Nephron progenitor cell (in vitro differentiated cells): ENCODE measurements at regions not wholly inside any gene's neighbourhood (a gene's known extent, or its start where the extent isn't known, plus 50 kb on each side); places are given as distances from the start of the nearest gene placed in this dataset.

ENCODE experiments used
- DNase-seq: peaks from one replicate; pipeline ENCODE4 v3.0.0; 2021
- H3K27ac Mint-ChIP-seq: 2 replicates; pipeline ENCODE4 v1.8.0; 2021; ENCODE audit warnings: mild to moderate bottlenecking, moderate library complexity, mixed read lengths
- H3K27me3 Mint-ChIP-seq: 2 replicates; pipeline ENCODE4 v1.8.0; 2021; ENCODE audit warnings: mild to moderate bottlenecking, low read depth, mixed read lengths; ENCODE audit not compliant: poor library complexity
- H3K36me3 Mint-ChIP-seq: 2 replicates; pipeline ENCODE4 v1.8.0; 2021; ENCODE audit warnings: low read depth, mixed read lengths
- H3K4me1 Mint-ChIP-seq: 2 replicates; pipeline ENCODE4 v1.8.0; 2021; ENCODE audit warnings: mixed read lengths
- H3K4me3 Mint-ChIP-seq: 2 replicates; pipeline ENCODE4 v1.8.0; 2021; ENCODE audit warnings: mild to moderate bottlenecking, moderate library complexity, mixed read lengths
- H3K9me3 Mint-ChIP-seq: 2 replicates; pipeline ENCODE4 v1.8.0; 2021; ENCODE audit warnings: mild to moderate bottlenecking, moderate library complexity, mixed read lengths
- TF ChIP-seq, protein P1 (sequence below): fragments of 200-600 bp; sonication (generic); IDR thresholded peaks from 2 replicates; pipeline ENCODE4 v1.5.0; 2021; ENCODE audit warnings: antibody characterized with exemption

- H3K9me3 Mint-ChIP-seq = no peaks in the 10 kb centered on the region
- no peak for DNase-seq
- H3K4me3 Mint-ChIP-seq = no peak overlapping the region
- TF ChIP-seq, protein P1, sequence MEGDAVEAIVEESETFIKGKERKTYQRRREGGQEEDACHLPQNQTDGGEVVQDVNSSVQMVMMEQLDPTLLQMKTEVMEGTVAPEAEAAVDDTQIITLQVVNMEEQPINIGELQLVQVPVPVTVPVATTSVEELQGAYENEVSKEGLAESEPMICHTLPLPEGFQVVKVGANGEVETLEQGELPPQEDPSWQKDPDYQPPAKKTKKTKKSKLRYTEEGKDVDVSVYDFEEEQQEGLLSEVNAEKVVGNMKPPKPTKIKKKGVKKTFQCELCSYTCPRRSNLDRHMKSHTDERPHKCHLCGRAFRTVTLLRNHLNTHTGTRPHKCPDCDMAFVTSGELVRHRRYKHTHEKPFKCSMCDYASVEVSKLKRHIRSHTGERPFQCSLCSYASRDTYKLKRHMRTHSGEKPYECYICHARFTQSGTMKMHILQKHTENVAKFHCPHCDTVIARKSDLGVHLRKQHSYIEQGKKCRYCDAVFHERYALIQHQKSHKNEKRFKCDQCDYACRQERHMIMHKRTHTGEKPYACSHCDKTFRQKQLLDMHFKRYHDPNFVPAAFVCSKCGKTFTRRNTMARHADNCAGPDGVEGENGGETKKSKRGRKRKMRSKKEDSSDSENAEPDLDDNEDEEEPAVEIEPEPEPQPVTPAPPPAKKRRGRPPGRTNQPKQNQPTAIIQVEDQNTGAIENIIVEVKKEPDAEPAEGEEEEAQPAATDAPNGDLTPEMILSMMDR = no peak
- no peaks in the 10 kb centered on the region for H3K36me3 Mint-ChIP-seq
- no peaks in the 10 kb centered on the region for H3K4me1 Mint-ChIP-seq
- no peak overlapping the region for H3K27ac Mint-ChIP-seq
- no peaks in the 10 kb centered on the region for H3K27me3 Mint-ChIP-seq
Observed at GRCh38 chr12:42010257-42010656, 134.4 kb downstream of the GXYLT1 start.

- Mint-ChIP-seq H3K27me3 (no peaks in the 10 kb centered on the region), H3K4me3 (no peak overlapping the region), H3K36me3 (no peaks in the 10 kb centered on the region), H3K27ac (no peak overlapping the region), H3K4me1 (no peaks in the 10 kb centered on the region), H3K9me3 (no peaks in the 10 kb centered on the region)
- TF ChIP-seq, protein P1 = no peak
- no peak for DNase-seq
Observed at GRCh38 chr12:42008996-42009395, 135.7 kb downstream of the GXYLT1 start.

GRCh38 chr12:42003031-42003430 is 141.6 kb downstream of the GXYLT1 start:
- TF ChIP-seq, protein P1 = no peak
- H3K27me3 Mint-ChIP-seq = no peaks in the 10 kb centered on the region
- H3K36me3 Mint-ChIP-seq = no peaks in the 10 kb centered on the region
- H3K9me3 Mint-ChIP-seq = no peaks in the 10 kb centered on the region
- DNase-seq = no peak
- no peak overlapping the region for H3K4me3 Mint-ChIP-seq
- H3K27ac Mint-ChIP-seq = no peak overlapping the region
- no peaks in the 10 kb centered on the region for H3K4me1 Mint-ChIP-seq

DNA sequence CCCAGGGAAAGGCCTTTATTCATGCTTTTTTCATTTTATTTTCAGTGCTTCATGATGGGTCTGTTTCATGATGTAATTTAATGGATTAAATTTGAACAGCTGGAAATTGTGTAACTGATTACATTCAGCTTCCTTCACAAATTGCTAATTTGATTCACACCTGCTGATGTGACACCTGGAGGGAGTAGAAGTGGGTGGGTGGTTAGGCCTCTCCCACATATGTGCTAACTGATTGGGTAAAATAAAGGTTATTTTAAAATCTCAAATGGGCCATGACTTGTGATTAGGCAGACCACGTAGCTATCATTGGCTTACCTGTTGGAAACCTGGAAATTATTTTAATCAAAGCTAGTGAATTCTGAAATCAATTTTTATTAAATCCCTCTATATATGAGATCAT is 142.1 kb downstream of the GXYLT1 start:
- H3K9me3 Mint-ChIP-seq = no peaks in the 10 kb centered on the region
- no peaks in the 10 kb centered on the region for H3K27me3 Mint-ChIP-seq
- TF ChIP-seq, protein P1 = no peak
- H3K4me1 Mint-ChIP-seq = no peaks in the 10 kb centered on the region
- no peak for DNase-seq
- H3K27ac Mint-ChIP-seq = no peak overlapping the region
- no peaks in the 10 kb centered on the region for H3K36me3 Mint-ChIP-seq
- H3K4me3 Mint-ChIP-seq = no peak overlapping the region

- no peaks in the 10 kb centered on the region for H3K36me3 Mint-ChIP-seq
- peaks cover 3% of the 10 kb centered on the region for H3K27me3 Mint-ChIP-seq
- no peak overlapping the region for H3K4me3 Mint-ChIP-seq
- no peak overlapping the region for H3K27ac Mint-ChIP-seq
- DNase-seq = no peak
- TF ChIP-seq, protein P1 = no peak
- H3K4me1 Mint-ChIP-seq = no peaks in the 10 kb centered on the region
- no peaks in the 10 kb centered on the region for H3K9me3 Mint-ChIP-seq
Observed at GRCh38 chr12:41998436-41998835, 146.2 kb downstream of the GXYLT1 start.

DNA sequence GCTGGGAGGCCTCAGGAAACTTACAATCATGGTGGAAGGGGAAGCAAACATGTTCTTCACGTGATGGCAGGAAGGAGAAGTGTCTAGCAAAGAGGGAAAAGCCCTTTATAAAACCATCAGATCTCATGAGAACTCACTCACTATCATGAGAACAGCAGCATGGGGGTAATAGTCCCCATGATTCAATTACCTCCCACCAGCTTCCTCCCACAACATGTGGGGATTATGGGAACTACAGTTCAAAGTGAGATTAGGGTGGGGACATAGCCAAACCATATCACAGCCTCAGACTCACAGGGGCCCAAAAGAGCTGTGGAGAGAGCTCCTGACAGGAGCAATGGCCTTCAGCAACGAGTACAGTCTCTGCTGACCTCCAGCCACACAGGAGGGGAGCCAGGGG is 151.4 kb downstream of the GXYLT1 start:
- Mint-ChIP-seq H3K4me1 (peaks cover 7% of the 10 kb centered on the region), H3K9me3 (peaks cover 8% of the 10 kb centered on the region), H3K27ac (peak overlapping the region; percentile 22), H3K27me3 (peaks cover 15% of the 10 kb centered on the region), H3K4me3 (no peak overlapping the region), H3K36me3 (no peaks in the 10 kb centered on the region)
- TF ChIP-seq, protein P1 = no peak
- DNase-seq = no peak
